ENCODE measurements at regions not wholly inside any gene's neighbourhood (a gene's known extent, or its start where the extent isn't known, plus 50 kb on each side); places are given as distances from the start of the nearest gene placed in this dataset.

DNA sequence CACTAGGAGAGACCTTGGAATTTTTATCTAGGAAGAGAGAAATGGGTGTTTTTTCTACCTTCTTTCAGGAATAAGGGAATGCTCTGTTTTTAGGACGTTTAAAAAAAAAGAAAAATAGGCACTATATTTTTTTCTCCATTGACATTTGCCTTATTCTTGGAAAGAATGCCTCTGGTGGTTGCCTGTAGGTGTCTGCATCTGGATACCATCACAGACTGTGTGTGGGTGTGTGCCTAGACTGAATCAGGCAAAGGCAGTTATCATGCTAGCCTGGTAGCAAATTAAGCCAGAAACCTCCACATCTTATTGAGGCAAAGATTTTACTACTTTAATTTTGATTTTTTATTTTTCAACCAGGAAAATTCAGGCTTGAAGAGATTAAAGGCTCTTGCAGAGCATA lies 513.6 kb upstream of the KCNMB2 start:
- TF ChIP-seq POLR2A (IDR thresholded peaks at IDR 0.05; ENCODE audit: low read depth, low read length) (no peak), POLR2AphosphoS5 (IDR thresholded peaks at IDR 0.05; ENCODE audit: low read depth, low read length) (no peak), SPI1 (IDR thresholded peaks at IDR 0.05; ENCODE audit: low read depth, low read length) (no peak), TAF1 (IDR thresholded peaks at IDR 0.05; ENCODE audit: low read depth, low read length) (no peak), PAX5 (IDR thresholded peaks at IDR 0.05; ENCODE audit: insufficient read depth, low read length, severe bottlenecking) (no peak)

Measured in GM12891 (cell line).